ENCODE measurements at regions not wholly inside any gene's neighbourhood (a gene's known extent, or its start where the extent isn't known, plus 50 kb on each side); places are given as distances from the start of the nearest gene placed in this dataset.

- no peak for TF ChIP-seq CHD7 (IDR thresholded peaks at IDR 0.05; ENCODE audit: insufficient replicate concordance, low read length)
- no peak for TF ChIP-seq ATF3 (IDR thresholded peaks at IDR 0.05; ENCODE audit: insufficient read depth, low read depth, low read length)
Observed at GRCh38 chr1:215007880-215008279, 74.7 kb upstream of the KCNK2 start (continued).
